Fibroblast of villous mesenchyme (primary cell): ENCODE measurements at regions not wholly inside any gene's neighbourhood (a gene's known extent, or its start where the extent isn't known, plus 50 kb on each side); places are given as distances from the start of the nearest gene placed in this dataset.
A peak's percentile ranks its signal among the peaks of the same experiment; 100 is the strongest.

Experiments used
- DNase-seq: peaks from one replicate; pipeline ENCODE4 v3.0.0-alpha.2; 2010; ENCODE audit warnings: low read depth
- H3K4me3 ChIP-seq: 2 replicates; pipeline ENCODE4 v1.5.1; 2011; ENCODE audit warnings: low read depth, mild to moderate bottlenecking, low read length
- CTCF ChIP-seq: IDR thresholded peaks from 2 replicates; pipeline ENCODE4 v1.5.1; 2012; ENCODE audit warnings: low read depth, mild to moderate bottlenecking, low read length; ENCODE audit not compliant: insufficient read depth

GRCh38 chr9:24296124-24296523 lies 249.6 kb downstream of the IZUMO3 start:
- no peak overlapping the region for H3K4me3 ChIP-seq
- DNase-seq, result no peak
- no peak for TF ChIP-seq CTCF

GRCh38 chr9:24293386-24293785 lies 252.3 kb downstream of the IZUMO3 start:
- no peak for DNase-seq
- no peak for TF ChIP-seq CTCF

GRCh38 chr9:24286761-24287160 lies 258.9 kb downstream of the IZUMO3 start:
- no peak for DNase-seq
- H3K4me3 ChIP-seq, result no peak overlapping the region
- TF ChIP-seq CTCF, result no peak

More at GRCh38 chr9:24293386-24293785, 252.3 kb downstream of the IZUMO3 start:
- H3K4me3 ChIP-seq, result no peak overlapping the region

GRCh38 chr9:24258626-24259025 lies 287.1 kb downstream of the IZUMO3 start:
- no peak for DNase-seq
- TF ChIP-seq CTCF, result no peak
- no peak overlapping the region for H3K4me3 ChIP-seq

- H3K4me3 ChIP-seq, result no peak overlapping the region
- DNase-seq, result no peak
- TF ChIP-seq CTCF, result no peak
These were observed 288.0 kb downstream of the IZUMO3 start for GRCh38 chr9:24257726-24258125.

GRCh38 chr9:24245988-24246387 lies 299.7 kb downstream of the IZUMO3 start:
- no peak overlapping the region for H3K4me3 ChIP-seq
- peak; percentile 3 for DNase-seq
- no peak for TF ChIP-seq CTCF

- no peak for TF ChIP-seq CTCF
- H3K4me3 ChIP-seq, result no peak overlapping the region
- DNase-seq, result no peak
These were observed 303.1 kb downstream of the IZUMO3 start for GRCh38 chr9:24242576-24242975.
